Activated CD8-positive, alpha-beta memory T cell treated with anti-CD3 and anti-CD28 coated beads, Interleukin-2, amount 50 U/mL, for 1 hour (primary cell): ENCODE measurements at regions not wholly inside any gene's neighbourhood (a gene's known extent, or its start where the extent isn't known, plus 50 kb on each side); places are given as distances from the start of the nearest gene placed in this dataset.
"Not testable (repeated sequence)": the region's sequence is repeated elsewhere in the genome, so short reads cannot be mapped to it uniquely, and the experiment has no call there.

ENCODE experiments used
- DNase-seq: peaks from one replicate; pipeline ENCODE4 v3.0.0-alpha.2; 2020; ENCODE audit errors: extremely low read depth

DNA sequence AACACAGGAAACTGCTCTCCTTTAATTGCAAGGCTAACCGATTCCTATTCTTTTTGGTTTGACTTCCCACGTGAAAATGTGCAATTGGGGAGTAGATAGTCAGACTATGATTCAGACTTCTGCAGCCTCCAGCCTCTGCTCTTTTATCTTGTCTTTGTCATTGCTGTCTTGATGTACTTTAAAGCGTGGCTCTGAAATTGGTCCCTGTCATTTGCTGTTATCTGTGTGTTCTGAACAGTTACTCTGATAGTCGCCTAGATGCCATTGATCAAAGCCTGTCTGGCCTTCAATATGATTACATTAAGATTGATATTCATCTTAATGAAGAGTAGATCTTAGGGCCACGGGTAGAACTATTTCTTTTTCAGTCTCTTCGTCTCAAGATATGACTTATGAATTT, 799.2 kb downstream of the REEP3 start:
- DNase-seq: no peak

DNA sequence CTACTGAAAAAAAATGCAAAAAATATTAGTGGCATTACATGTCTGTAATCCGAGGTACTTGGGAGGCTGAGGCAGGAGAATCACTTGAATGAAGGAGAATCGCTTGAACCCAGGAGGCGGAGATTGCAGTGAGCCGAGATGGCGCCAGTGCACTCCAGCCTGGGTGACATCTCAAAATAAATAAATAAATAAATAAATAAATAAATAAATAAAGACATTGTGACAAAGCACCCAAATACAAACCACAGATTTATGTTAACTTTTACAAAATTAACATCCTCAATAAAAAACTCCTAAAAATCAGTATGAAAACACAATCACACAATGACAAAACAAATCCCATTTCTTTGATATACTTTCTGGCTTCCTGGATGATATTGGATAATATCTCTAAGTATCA, 808.3 kb downstream of the REEP3 start:
- DNase-seq: no peak

DNA sequence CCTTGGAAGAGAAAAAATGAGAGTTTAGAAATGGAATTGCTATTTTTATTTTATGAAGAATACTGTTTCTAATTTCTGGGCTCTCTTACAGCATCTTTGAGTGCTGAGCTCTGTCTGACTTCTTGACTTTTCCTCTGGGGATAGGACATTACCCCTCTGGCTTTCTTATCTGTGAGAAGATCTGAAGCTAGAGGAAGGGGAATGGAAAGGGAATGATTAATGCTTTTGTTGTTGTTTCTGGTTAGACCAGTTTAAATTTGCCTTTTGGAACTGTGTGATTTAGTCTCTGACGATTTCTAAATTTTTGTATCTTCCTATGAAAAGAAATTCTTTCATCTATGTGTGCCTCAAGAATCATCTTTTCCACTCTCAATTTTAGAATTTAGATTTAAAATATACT, 811.4 kb downstream of the REEP3 start:
- DNase-seq: no peak

DNA sequence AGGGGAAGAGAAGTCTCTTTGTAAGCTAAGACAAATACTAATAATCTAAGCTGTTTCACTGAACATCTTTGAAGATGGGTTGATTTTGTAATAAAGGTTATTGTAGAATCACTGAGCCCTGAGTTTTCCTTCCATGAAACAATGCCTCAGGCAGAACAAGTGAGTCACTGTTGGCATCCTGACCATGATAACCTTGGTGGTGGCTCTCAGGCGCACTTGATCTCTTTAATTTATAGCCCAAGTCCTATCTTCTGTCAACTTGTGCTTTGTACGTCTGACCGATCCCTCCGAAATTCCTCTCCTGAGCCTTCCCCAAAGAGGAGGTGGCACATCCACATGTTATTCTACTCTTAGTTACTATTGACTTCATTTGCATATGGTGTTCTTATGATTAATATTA, 812.9 kb downstream of the REEP3 start:
- no peak for DNase-seq

DNA sequence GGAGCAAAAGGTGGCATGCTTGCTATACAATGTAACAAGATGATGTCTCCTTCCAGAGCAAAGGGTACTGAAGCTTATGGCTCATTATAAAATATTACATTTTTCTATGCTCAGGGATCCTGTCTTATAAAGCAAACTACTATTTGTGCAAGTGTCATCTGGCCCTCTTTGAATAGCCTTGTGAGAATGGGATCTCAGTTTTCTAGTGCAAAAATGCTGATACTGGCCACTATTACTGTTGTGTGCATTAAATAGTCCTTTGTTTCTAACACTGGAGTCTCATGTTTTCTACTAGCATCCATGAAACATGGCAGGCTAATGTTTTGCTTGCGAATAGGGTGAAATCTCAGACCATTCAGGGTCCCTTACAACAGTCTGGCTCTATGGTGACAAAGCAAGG, 823.0 kb downstream of the REEP3 start:
- no peak for DNase-seq

DNA sequence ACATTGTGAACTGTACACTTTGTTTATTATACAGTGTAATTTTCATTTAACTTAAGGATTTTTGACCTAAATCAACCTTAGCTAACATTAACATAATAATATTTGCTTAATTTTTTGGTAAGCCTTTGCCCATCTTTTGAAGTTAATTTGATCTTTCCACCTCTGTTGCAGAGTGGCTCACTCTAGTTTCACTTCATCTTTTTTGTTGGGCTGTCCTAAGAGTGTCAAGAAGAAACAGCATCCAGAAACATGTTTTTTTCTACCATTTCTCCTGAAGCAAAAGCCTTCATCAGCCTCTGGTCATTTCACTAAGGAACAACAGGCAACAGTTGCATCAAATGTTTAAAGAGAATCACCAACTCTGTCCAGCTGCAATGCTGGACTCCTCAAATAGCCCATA, 824.7 kb downstream of the REEP3 start:
- DNase-seq: no peak

DNA sequence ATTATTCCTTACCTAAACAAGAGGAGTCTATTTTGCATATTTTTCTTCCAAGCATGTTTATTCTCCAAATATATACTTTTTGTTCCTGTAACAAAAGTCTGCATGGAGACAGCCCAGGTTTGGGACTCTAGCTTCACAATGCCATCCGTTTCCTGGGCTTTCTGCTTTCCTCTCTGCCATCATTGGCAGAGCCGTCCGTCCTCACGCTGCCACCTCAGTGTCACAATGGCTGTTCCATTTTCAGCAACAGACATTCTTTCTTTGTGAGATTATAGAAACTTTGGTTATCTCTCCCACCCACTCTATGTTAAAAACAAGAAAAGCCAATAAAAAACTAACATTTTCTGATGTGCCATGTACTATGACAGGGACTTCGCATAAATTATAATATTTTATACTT, 825.2 kb downstream of the REEP3 start:
- DNase-seq: no peak

DNA sequence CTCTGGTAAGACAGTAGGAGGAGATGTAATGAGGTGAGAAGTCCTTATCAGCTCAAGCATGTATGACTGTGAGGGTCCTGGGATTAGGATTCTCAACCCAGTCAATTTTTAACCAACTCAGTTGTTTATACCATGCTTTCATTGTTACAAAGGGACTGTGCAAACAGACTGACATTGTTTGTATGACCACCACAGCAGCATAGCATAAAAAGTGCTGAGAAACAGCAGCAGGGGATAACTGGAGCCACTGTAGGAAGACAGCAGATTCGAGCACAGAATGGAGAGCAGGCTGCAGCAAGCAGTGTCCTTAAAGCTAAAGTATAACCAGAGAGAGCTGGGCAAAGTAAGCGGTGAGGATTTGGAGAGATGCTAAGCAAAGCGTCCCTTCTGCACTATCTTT, 829.5 kb downstream of the REEP3 start:
- no peak for DNase-seq

DNA sequence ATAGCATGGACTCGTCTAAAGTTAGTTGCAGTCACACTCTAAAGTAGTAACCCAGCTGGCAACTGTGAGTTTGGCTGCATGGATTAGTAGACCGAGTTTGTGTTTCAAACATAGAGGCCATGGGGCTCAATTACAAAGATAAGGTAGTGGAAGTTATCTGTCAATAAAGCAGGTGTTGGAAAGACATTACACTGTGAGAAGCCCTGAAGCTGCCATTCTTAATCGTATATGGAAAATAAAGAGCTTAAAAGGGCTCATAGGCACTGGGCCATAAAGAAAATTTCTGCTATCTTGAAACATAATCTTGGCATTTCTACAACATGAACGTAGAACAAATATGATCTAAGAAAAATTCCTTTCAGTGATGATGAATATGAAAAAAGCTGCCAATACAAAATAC, 837.7 kb downstream of the REEP3 start:
- DNase-seq: no peak

DNA sequence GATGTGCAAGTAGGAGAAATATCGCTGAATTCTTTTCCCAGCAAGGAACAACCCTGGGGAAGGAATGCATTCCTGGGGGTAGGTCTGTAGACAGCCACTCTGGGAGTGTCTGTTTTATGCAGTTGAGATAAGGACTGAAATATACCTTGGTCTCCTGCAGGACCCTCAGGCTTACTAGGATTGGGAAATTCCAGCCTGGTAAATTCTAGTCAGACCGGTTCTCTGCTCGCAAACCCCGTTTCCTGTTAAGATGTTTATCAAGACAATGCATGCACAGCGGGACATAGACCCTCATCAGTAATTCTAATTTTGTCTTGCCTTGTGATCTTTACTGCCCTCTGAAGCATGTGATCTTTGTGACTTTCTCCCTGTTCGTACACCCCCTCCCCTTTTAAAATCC, 839.0 kb downstream of the REEP3 start:
- DNase-seq: not testable (repeated sequence)

DNA sequence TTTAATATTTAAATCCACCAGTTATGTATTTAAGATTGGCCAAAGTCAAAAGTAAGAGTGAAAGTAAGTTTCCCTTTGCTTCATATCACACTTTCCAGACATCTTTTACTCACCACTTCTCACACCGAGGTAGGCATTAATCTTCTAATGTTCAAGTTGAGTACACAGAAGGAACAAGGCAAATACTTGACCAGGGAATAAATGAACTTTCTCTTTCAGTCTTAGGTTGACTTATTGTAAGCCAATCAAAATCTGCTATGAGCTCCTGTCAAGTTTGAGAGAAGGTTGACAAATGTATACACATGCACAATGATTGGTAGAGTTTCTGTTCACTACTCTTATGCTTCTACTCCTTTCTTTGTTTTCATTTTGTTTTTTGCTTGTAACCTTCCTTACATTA, 842.5 kb downstream of the REEP3 start:
- DNase-seq: no peak

DNA sequence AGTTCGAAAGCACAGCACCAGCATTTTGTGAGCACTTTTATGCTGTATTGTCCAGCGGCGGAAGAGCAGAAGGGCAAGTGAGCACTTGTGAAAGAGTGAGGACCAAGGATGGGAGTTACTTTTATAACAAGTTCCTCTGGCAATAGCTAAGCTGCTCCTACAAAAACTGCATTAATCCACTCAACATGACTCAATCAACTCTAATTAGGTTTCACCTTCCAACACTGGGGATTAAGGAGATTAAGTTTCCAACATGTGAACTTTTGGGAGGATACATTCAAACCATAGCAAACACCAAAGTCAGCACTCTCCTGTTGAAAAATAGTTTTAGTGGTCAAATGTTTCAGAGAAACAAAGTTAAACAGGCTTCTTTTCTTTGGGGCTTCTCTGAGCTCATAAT, 844.5 kb downstream of the REEP3 start:
- no peak for DNase-seq

DNA sequence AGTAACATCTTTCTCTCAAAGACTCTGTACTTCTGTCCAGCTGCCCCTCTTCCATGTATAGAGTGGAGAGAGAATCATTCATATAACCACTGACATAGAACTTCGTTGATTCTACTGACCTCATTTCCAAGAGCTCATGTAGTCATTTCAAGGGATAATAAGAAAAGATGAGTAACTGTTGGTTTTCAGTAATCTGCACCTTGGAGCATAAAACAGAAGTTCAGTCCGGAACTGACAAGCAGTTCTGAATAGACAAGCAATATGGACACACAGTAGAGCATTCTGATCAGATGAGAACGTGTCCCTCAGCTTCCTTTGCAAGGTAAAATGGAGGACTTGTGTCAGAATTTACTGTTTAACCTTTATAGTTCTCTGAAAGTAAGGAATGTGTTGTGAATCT, 847.1 kb downstream of the REEP3 start:
- no peak for DNase-seq

DNA sequence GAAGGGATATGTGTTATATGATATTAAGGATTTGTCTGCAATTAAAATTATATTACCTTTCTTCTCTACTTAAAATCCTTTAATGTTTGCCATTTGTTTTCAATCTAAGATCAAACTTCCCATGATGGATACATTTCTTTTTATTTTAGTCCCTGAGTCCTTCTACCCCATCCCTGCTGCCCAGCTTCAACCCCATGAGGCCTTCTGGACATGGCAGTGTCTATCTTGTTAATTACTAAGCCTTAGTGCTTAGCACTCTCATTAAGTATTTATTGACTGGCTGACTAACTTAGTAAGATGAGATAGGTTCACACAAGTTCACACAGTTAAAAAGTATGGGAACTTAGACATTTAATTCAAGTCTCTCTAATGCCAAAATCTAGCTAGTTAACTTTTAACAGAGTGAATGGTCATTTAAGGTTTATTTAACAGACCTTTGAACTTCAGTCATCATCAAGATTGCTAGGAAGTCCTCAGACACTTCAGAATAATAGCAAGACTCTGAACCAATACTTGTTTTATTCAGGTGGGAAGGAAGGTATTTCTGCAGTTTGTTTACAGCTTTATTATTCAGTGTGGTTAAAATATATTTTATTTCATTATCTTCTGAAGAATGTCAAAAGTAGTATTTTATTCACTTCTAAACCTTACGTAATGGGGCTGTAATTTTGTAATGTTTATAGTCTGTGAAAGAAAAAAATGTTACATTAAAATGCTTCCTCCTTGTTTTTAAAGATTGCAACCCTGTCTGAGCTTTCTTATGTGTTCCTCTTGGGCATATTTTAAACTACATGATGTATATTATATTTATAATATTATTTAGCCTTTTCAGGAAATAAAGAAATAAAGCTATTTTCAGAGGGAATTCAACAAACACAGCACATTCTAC, 848.9 kb downstream of the REEP3 start:
- no peak for DNase-seq

DNA sequence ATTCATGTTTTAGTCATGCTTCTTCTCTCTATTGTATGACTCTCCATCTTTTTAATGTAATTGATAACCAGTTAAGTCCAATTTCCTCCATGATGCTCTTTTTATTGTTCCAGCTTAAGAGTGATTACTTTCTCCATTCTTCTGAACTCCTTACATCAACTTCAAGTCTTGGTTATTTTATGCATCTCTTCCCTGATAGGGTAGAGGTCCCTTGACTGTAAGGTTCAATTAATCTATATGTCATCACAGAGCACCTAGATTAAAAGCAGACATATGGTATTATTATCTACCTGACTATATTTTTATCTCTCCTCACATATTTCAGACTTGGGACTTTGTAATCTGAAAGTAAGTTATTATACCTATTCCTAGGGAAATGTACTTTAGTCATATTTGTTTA, 853.1 kb downstream of the REEP3 start:
- no peak for DNase-seq

DNA sequence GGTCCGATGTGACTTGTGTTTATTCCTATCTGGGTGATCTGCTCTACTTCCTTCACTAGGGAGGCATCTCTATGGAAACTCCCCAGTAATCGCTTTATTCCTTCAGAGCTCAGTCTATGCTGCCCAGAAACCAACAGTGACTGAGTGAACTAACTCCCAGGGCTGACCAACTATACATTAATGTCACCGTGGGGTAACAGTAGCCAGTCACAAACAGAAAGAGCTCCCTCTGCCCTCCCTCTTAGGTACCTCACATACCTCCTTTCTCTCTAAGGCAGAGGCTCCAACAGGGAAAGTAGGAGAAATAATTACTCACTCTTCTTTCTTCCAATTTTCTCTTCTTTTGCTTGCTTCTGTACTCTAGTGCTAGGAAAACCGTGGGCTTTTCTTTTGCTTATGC, 855.0 kb downstream of the REEP3 start:
- no peak for DNase-seq

DNA sequence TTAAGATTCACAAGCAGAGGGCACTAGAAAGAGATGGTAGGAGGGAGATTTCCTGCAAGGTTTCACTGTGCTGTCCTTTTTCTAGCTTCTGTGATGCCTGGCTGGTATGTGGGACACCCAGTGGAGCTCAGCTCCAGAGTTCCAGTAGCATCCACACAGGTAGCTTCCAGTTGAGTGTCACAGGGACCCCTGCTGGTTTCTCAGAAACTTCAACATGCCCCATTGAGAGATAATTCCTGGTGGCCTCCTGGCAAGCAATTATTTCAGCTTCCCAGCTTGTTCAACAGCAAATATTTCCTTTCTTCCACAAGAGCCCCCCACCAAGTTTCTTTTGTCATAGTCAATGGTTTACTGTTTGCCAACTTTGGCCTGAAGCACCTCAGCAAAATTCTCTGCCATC, 858.7 kb downstream of the REEP3 start:
- no peak for DNase-seq

DNA sequence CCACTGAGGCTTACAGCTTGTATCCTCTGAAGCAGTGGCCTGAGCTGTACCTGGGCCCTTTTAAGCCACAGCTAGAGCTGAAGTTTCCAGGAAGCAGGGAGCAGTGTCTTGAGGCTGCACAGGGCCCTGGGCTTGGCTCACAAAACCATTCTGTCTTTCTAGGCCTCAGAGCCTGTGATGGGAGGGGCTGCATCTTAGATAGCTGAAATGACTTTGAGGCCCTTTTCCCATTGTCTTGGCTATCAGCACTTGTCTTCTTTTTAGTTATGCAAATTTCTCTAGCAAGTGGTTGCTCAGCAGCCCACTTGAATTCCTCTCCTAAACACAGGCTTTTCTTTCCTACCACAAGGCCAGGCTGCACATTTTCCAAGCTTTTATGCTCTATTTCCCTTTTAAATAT, 864.2 kb downstream of the REEP3 start:
- no peak for DNase-seq

DNA sequence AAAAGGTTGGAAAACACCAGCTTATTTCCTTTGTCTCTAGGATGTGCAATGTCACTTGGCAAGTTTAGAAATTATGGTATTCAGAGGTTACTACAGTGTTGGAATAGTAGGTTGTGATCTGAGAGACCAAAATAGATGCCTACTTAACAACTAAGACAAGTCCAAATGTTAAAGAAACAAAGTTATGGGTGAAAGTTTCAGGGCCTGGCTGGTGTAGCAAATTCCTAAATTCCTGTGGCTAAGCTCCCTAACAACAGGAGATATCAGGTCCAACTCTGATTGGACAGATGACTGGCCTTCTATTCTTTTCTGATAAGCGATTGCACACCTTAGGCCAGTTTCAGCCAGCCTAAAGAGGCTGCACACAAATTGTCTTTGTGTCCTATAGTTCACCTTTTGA, 873.5 kb downstream of the REEP3 start:
- no peak for DNase-seq

DNA sequence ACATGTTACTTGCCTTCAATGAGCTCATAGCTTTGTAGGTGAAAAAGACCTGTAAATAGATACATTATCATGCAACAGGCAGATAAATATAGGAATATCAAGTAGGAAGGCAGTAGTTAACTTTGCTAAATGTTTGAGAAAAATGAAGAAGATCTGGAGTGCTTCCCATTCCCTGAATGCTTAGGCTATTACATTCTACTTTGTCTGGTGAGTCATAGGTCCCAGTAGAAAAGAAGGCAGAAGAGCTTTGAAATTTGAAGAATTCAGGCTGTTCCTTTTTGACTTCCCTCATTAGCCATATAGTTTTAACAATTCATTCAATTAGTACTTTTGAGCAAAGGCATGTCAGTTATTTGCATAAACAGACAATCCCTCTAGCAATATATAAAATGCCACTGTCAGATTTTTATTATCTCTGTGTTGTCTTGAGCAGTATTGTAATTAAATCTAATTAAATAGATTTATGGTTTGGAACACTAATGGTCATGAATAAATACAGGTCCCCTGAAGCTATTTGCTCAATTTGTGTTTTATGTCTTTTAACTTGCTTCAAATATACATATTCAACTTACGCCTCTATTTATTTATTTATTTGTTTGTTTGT, 875.0 kb downstream of the REEP3 start:
- DNase-seq: no peak

DNA sequence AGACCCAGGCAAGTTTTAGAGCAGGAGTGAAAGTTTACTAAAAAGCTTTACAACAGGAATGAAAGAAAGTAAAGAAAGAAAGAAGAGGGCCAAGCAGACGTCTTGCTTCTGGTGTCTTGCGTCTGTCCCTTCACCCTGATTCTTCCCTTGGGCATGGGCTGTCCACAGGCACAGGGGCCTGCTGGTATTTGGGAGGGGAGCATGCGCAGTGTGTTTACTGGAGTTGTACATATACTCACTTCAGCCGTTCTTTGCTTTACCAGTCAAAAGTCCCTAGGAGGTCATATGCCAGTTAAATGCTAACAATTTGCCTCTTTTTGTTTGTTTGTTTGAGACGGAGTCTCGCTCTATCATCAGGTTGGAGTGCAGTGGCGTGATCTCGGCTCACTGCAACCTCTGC, 875.9 kb downstream of the REEP3 start:
- DNase-seq: no peak

DNA sequence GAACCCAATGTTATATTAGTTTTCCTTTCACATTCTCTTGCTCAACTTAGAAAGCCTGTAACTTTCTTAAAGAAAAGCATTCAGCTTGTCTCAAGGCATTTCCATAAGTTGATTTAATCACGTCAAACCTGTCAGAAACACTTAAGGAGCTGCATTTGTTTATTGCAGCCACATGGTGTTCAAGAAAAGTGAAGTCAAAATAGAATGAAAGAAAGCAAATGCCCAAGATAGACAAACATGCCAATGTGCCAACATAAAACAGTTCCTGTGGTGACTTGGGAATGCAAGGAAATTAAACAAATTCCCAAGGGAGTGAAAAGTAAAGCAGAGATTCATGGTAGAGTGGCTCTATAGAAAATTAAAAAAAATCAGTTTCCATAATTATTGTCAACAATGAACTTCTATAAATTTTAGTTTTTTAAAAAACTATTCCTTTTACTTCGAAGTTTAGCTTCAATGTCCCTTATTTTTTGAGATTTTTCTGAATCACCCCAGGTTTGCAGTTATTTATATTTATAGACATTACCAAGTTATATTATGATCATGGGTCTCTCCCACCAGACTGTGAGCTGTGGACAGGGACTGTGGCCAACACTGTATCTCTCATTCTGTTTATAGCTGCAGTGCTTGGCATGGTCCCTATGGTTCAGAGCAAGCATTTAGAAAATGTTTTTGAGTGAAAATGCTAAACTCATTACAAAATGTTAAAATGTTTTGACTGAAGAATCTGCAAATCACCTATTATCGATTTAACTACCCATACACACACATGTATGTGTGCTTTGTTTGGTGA, 887.4 kb downstream of the REEP3 start:
- DNase-seq: no peak

DNA sequence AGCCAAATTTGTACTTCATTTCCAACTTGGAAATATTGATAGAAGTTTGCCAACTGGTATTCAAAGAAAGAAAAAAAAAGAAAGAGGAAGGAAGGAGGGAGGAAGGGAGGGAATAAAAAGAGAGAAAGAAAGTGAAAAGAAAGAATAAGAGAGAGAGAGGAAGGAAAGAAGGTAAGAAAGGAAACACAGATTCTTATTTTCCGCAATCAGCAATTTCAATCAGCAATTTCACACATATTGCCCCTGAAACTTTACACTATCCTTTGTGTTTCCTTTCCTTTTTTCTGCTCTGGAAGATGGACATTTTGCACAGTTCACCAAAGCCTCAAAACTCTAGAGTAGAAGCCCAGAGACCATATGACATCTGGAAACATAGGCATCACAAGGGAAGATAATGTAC, 888.1 kb downstream of the REEP3 start:
- DNase-seq: no peak
